Trophoblast cell (in vitro differentiated cells and primary cell): ENCODE measurements at regions not wholly inside any gene's neighbourhood (a gene's known extent, or its start where the extent isn't known, plus 50 kb on each side); places are given as distances from the start of the nearest gene placed in this dataset.

Experiments
- DNase-seq, 2 donors: peaks; one replicate each; pipeline ENCODE4 v3.0.0-alpha.2; 2016
- H2AFZ ChIP-seq: 2 replicates; pipeline ENCODE4 v1.6.1; 2013; ENCODE audit warnings: low read length, moderate library complexity, mild to moderate bottlenecking; ENCODE audit not compliant: insufficient read depth, poor library complexity
- H2AK5ac ChIP-seq: 2 replicates; pipeline ENCODE4 v1.6.1; 2013; ENCODE audit warnings: mild to moderate bottlenecking, low read length
- H2BK120ac ChIP-seq: 2 replicates; pipeline ENCODE4 v1.6.1; 2013; ENCODE audit warnings: low read length, mild to moderate bottlenecking, moderate library complexity; ENCODE audit not compliant: insufficient read depth, poor library complexity
- H2BK12ac ChIP-seq: 2 replicates; pipeline ENCODE4 v1.6.1; 2013; ENCODE audit warnings: mild to moderate bottlenecking, low read length, moderate library complexity
- H2BK5ac ChIP-seq: 2 replicates; pipeline ENCODE4 v1.6.1; 2013; ENCODE audit warnings: low read length, low read depth, moderate library complexity, mild to moderate bottlenecking; ENCODE audit not compliant: poor library complexity
- H3K14ac ChIP-seq: 2 replicates; pipeline ENCODE4 v1.6.1; 2013; ENCODE audit warnings: mild to moderate bottlenecking, low read length
- H3K18ac ChIP-seq: 2 replicates; pipeline ENCODE4 v1.6.1; 2013; ENCODE audit warnings: mild to moderate bottlenecking, low read length
- H3K23ac ChIP-seq: 2 replicates; pipeline ENCODE4 v1.6.1; 2013; ENCODE audit warnings: low read length
- H3K27ac ChIP-seq: 2 replicates; pipeline ENCODE4 v1.5.1; 2013; ENCODE audit warnings: low read depth, mild to moderate bottlenecking, inconsistent platforms, low read length, moderate library complexity
- H3K27me3 ChIP-seq: 2 replicates; pipeline ENCODE4 v1.6.1; 2013; ENCODE audit warnings: inconsistent platforms, mild to moderate bottlenecking, low read length, moderate library complexity; ENCODE audit not compliant: insufficient read depth
- H3K36me3 ChIP-seq, 2 experiments: 1 replicate in 1 of 2; 2 replicates in 1 of 2; pipeline ENCODE4 v1.6.1; 2013; ENCODE audit warnings: low read length in 2 of 2, mild to moderate bottlenecking in 2 of 2, moderate library complexity in 1 of 2; ENCODE audit not compliant: insufficient read depth in 2 of 2, control insufficient read depth in 1 of 2
- H3K4ac ChIP-seq: 2 replicates; pipeline ENCODE4 v1.6.1; 2013; ENCODE audit warnings: low read depth, mild to moderate bottlenecking, low read length, moderate library complexity
- H3K4me1 ChIP-seq, 2 experiments: 1 replicate in 1 of 2; 2 replicates in 1 of 2; pipeline ENCODE4 v1.6.1; 2013; ENCODE audit warnings: low read length in 2 of 2, mild to moderate bottlenecking in 2 of 2, moderate library complexity in 1 of 2; ENCODE audit not compliant: insufficient read depth in 2 of 2, control insufficient read depth in 1 of 2
- H3K4me2 ChIP-seq: 2 replicates; pipeline ENCODE4 v1.6.1; 2013; ENCODE audit warnings: inconsistent platforms, mild to moderate bottlenecking, low read length, moderate library complexity
- H3K4me3 ChIP-seq: 2 replicates; pipeline ENCODE4 v1.5.1; 2013; ENCODE audit warnings: mild to moderate bottlenecking, low read depth, low read length, inconsistent platforms
- H3K79me1 ChIP-seq: one replicate; pipeline ENCODE4 v1.6.1; 2013; ENCODE audit warnings: low read length
- H3K79me2 ChIP-seq: 2 replicates; pipeline ENCODE4 v1.6.1; 2013; ENCODE audit warnings: low read length, mild to moderate bottlenecking; ENCODE audit not compliant: control insufficient read depth, insufficient read depth, poor library complexity
- H3K9ac ChIP-seq: 2 replicates; pipeline ENCODE4 v1.6.1; 2013; ENCODE audit warnings: mild to moderate bottlenecking, low read length
- H3K9me3 ChIP-seq: 2 replicates; pipeline ENCODE4 v1.6.1; 2013; ENCODE audit warnings: low read depth, mild to moderate bottlenecking, control low read depth, inconsistent platforms, low read length; ENCODE audit not compliant: insufficient read depth
- H4K12ac ChIP-seq: 2 replicates; pipeline ENCODE4 v1.6.1; 2013; ENCODE audit warnings: low read depth, mild to moderate bottlenecking, low read length, moderate library complexity
- H4K8ac ChIP-seq: 2 replicates; pipeline ENCODE4 v1.6.1; 2013; ENCODE audit warnings: low read depth, mild to moderate bottlenecking, low read length, moderate library complexity
- H4K91ac ChIP-seq: one replicate; pipeline ENCODE4 v1.6.1; 2013; ENCODE audit warnings: low read depth, mild to moderate bottlenecking, low read length, moderate library complexity
- WGBS: extraction: QIAGEN DNeasy Blood & Tissue Kit; methylation state at CpG from one replicate; pipeline ENCODE4 v1.1.7; 2013; ENCODE audit warnings: missing lambda C conversion rate; ENCODE audit not compliant: insufficient read length, insufficient coverage; ENCODE audit errors: extremely low coverage; 5-methylcytosine and 5-hydroxymethylcytosine counted together

- DNase-seq: no peak
- Histone ChIP-seq H3K27me3 (peaks cover 32% of the 10 kb centered on the region), H2BK5ac (no peak overlapping the region), H4K8ac (no peak overlapping the region), H2AFZ (no peak overlapping the region), H3K9ac (no peak overlapping the region), H3K27ac (no peak overlapping the region), H3K4me2 (no peak overlapping the region), H3K79me1 (no peaks in the 10 kb centered on the region), H3K79me2 (no peaks in the 10 kb centered on the region), H4K12ac (no peak overlapping the region), H3K36me3 (peaks cover 0 to 2% of the 10 kb centered on the region in 2 experiments), H2BK12ac (no peak overlapping the region), H3K4ac (no peak overlapping the region), H3K9me3 (peaks cover 10% of the 10 kb centered on the region), H3K14ac (no peak overlapping the region), H3K23ac (no peak overlapping the region), H2AK5ac (no peak overlapping the region), H2BK120ac (no peak overlapping the region), H3K18ac (no peak overlapping the region), H3K4me1 (peaks cover 0 to 3% of the 10 kb centered on the region in 2 experiments), H3K4me3 (no peak overlapping the region), H4K91ac (no peak overlapping the region)
- no CpG with 5 or more reads among the region's 10 CpGs for WGBS
These were observed 94.1 kb upstream of the ANO1 start for GRCh38 chr11:69983897-69984438.

GRCh38 chr11:69984457-69985261 lies 93.5 kb upstream of the ANO1 start:
- WGBS: no CpG with 5 or more reads among the region's 24 CpGs
- H3K14ac ChIP-seq: no peak overlapping the region

DNA sequence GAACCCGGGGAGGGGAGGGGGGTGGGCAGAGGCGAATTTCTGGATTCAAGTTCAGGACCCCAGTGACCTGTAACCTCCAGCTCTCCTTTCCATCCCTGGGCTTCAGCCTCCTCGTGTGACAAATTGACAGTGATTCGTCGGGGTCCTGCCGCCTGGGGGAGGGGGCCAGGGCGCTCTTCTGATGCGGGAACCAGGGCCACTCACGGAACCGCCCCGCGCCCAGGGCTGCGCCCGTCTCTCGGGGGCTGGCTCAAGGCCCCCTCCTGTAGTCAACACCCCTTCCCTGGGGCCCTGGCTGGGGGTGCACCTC lies 92.8 kb upstream of the ANO1 start:
- Histone ChIP-seq H2BK12ac (no peak overlapping the region), H3K4me1 (peaks cover 0 to 3% of the 10 kb centered on the region in 2 experiments), H3K18ac (no peak overlapping the region), H3K9me3 (peaks cover 9% of the 10 kb centered on the region), H3K79me2 (no peaks in the 10 kb centered on the region), H4K91ac (no peak overlapping the region), H2BK5ac (no peak overlapping the region), H3K79me1 (no peaks in the 10 kb centered on the region), H2AFZ (no peak overlapping the region), H4K8ac (no peak overlapping the region), H2AK5ac (no peak overlapping the region), H3K36me3 (no peaks in the 10 kb centered on the region), H3K14ac (no peak overlapping the region), H3K9ac (no peak overlapping the region), H4K12ac (no peak overlapping the region), H3K4me2 (no peak overlapping the region), H3K23ac (no peak overlapping the region), H2BK120ac (no peak overlapping the region), H3K4me3 (no peak overlapping the region), H3K27me3 (peaks cover 32% of the 10 kb centered on the region), H3K27ac (no peak overlapping the region), H3K4ac (no peak overlapping the region)
- WGBS: no CpG with 5 or more reads among the region's 15 CpGs
- no peak for DNase-seq

More at GRCh38 chr11:69984457-69985261, 93.5 kb upstream of the ANO1 start:
- peaks cover 32% of the 10 kb centered on the region for H3K27me3 ChIP-seq
- H2AFZ ChIP-seq: no peak overlapping the region
- no peak overlapping the region for H3K27ac ChIP-seq
- H2AK5ac ChIP-seq: no peak overlapping the region
- no peak overlapping the region for H4K8ac ChIP-seq
- H3K4me1 ChIP-seq: peaks cover 0 to 3% of the 10 kb centered on the region in 2 experiments
- H3K9me3 ChIP-seq: peaks cover 10% of the 10 kb centered on the region
- H3K79me1 ChIP-seq: no peaks in the 10 kb centered on the region
- H3K4me3 ChIP-seq: no peak overlapping the region
- no peak overlapping the region for H3K18ac ChIP-seq
- H3K79me2 ChIP-seq: no peaks in the 10 kb centered on the region
- H2BK5ac ChIP-seq: no peak overlapping the region
- H2BK120ac ChIP-seq: no peak overlapping the region
- no peak overlapping the region for H2BK12ac ChIP-seq
- no peak overlapping the region for H3K4ac ChIP-seq
- H3K23ac ChIP-seq: no peak overlapping the region
- H3K4me2 ChIP-seq: no peak overlapping the region
- DNase-seq: no peak
- peaks cover 0 to under 1% of the 10 kb centered on the region in 2 experiments for H3K36me3 ChIP-seq
- H4K12ac ChIP-seq: no peak overlapping the region
- no peak overlapping the region for H3K9ac ChIP-seq
- no peak overlapping the region for H4K91ac ChIP-seq

GRCh38 chr11:69985641-69986439 lies 92.3 kb upstream of the ANO1 start:
- Histone ChIP-seq H3K18ac (no peak overlapping the region), H3K4me3 (no peak overlapping the region), H2BK5ac (no peak overlapping the region), H4K91ac (no peak overlapping the region), H3K9me3 (peaks cover 9% of the 10 kb centered on the region), H2BK120ac (no peak overlapping the region), H3K4me1 (peaks cover 0 to 3% of the 10 kb centered on the region in 2 experiments), H2AK5ac (no peak overlapping the region), H2AFZ (no peak overlapping the region), H2BK12ac (no peak overlapping the region), H4K8ac (no peak overlapping the region), H3K36me3 (no peaks in the 10 kb centered on the region), H3K14ac (no peak overlapping the region), H3K4ac (no peak overlapping the region), H3K4me2 (no peak overlapping the region), H3K27me3 (peaks cover 32% of the 10 kb centered on the region), H3K9ac (no peak overlapping the region), H3K79me2 (no peaks in the 10 kb centered on the region), H3K79me1 (no peaks in the 10 kb centered on the region), H4K12ac (no peak overlapping the region), H3K23ac (no peak overlapping the region), H3K27ac (no peak overlapping the region)
- DNase-seq: no peak
- WGBS: no CpG with 5 or more reads among the region's 75 CpGs
